CD4-positive, alpha-beta T cell (primary cell): ENCODE measurements at regions not wholly inside any gene's neighbourhood (a gene's known extent, or its start where the extent isn't known, plus 50 kb on each side); places are given as distances from the start of the nearest gene placed in this dataset.

ENCODE experiments used
- ATAC-seq: fragments of 200-7000 bp; cut with Tn5 transposase; one replicate; pipeline ENCODE4 v1.10.0; 2022; ENCODE audit warnings: mild to moderate bottlenecking; ENCODE audit not compliant: poor library complexity
- CTCF ChIA-PET: fragments of 350-600 bp; sonication (Branson Sonifier 250); formaldehyde crosslinking; loops from one replicate; lab custom pipeline; 2021; ENCODE audit warnings: antibody characterized with exemption, inconsistent platforms; lab: Charles Lee
- POLR2A ChIA-PET: fragments of 350-600 bp; sonication (Branson Sonifier 250); formaldehyde crosslinking; loops from one replicate; lab custom pipeline; 2021; ENCODE audit warnings: antibody characterized with exemption, inconsistent platforms; lab: Charles Lee
- DNase-seq, 14 experiments: peaks; one replicate each; pipeline ENCODE4 v3.0.0-alpha.2; 2013 to 2020; ENCODE audit warnings: mixed read lengths in 2 of 14
- H3K27ac ChIP-seq, 2 donors: one replicate each; pipeline versions ENCODE4 v1.5.1 to v1.7.0; 2013; ENCODE audit warnings: low read length in 2 of 2, low read depth in 1 of 2, mild to moderate bottlenecking in 1 of 2
- H3K27me3 ChIP-seq, 2 experiments: 1 replicate in 1 of 2; 2 replicates in 1 of 2; pipeline versions ENCODE4 v1.6.1 to v1.7.0; 2013; ENCODE audit warnings: low read length in 2 of 2, control low read depth in 1 of 2, mild to moderate bottlenecking in 1 of 2, moderate library complexity in 1 of 2; ENCODE audit not compliant: insufficient read depth in 2 of 2, control insufficient read depth in 1 of 2
- H3K36me3 ChIP-seq: one replicate; pipeline ENCODE4 v1.6.1; 2013; ENCODE audit warnings: low read length, control low read depth; ENCODE audit not compliant: insufficient read depth
- H3K4me1 ChIP-seq: one replicate; pipeline ENCODE4 v1.6.1; 2013; ENCODE audit warnings: low read length, control low read depth; ENCODE audit not compliant: insufficient read depth
- H3K4me3 ChIP-seq: one replicate; pipeline ENCODE4 v1.5.1; 2013; ENCODE audit warnings: mild to moderate bottlenecking, low read length, moderate library complexity
- H3K9me3 ChIP-seq, 2 experiments: 1 replicate in 1 of 2; 2 replicates in 1 of 2; pipeline versions ENCODE4 v1.6.1 to v1.7.0; 2013; ENCODE audit warnings: low read length in 2 of 2, mild to moderate bottlenecking in 2 of 2, control low read depth in 1 of 2, moderate library complexity in 1 of 2; ENCODE audit not compliant: control insufficient read depth in 1 of 2, insufficient read depth in 1 of 2
- H3K27ac Mint-ChIP-seq: one replicate; pipeline ENCODE4 v1.8.0; 2020; ENCODE audit warnings: mixed read lengths
- H3K27me3 Mint-ChIP-seq: one replicate; pipeline ENCODE4 v1.8.0; 2021; ENCODE audit warnings: mixed read lengths
- H3K36me3 Mint-ChIP-seq: one replicate; pipeline ENCODE4 v1.8.0; 2021; ENCODE audit warnings: low read depth, mixed read lengths
- H3K4me1 Mint-ChIP-seq: one replicate; pipeline ENCODE4 v1.8.0; 2021; ENCODE audit warnings: low read depth, mixed read lengths
- H3K4me3 Mint-ChIP-seq: one replicate; pipeline ENCODE4 v1.8.0; 2020; ENCODE audit warnings: mild to moderate bottlenecking, mixed read lengths
- H3K9me3 Mint-ChIP-seq: one replicate; pipeline ENCODE4 v1.8.0; 2020; ENCODE audit warnings: mixed read lengths
- intact Hi-C, 2 experiments: fragments of 100-400 bp; cut with DNase I in 1 of 2; cut with micrococcal nuclease in 1 of 2; formaldehyde crosslinking; loops; one replicate each; pipeline versions ENCODE4 v1.15.1 to v1.9.0; 2023 to 2025; cut with DNase I, micrococcal nuclease
- TF ChIP-seq, protein P1 (sequence below): fragments of 200-600 bp; IDR thresholded peaks from one replicate; pipeline ENCODE4 v1.8.0; 2022; ENCODE audit warnings: antibody characterized with exemption, mild to moderate bottlenecking

DNA sequence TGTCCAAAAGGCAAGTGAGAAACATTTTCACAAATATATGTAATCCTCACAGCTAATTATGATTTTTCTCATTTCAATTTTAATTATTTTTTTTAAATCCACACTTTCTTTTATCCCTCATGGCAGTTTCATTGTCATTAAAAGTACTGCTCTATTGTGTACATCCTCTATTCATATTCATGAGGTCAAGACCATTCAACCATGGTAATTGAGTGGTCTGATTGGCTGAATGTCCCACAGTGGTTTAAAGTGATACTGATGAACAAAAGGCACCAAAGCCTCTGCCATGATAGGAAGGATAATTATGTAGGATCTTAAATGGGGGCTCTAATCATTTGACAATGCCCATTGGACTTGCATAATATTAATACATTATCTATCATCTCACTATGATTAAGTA is 108.4 kb upstream of the EPHA4 start:
- Mint-ChIP-seq H3K4me3 (no peak overlapping the region), H3K27me3 (peaks cover 3% of the 10 kb centered on the region), H3K9me3 (no peaks in the 10 kb centered on the region), H3K4me1 (no peaks in the 10 kb centered on the region), H3K36me3 (no peaks in the 10 kb centered on the region), H3K27ac (no peak overlapping the region)
- Histone ChIP-seq H3K36me3 (no peaks in the 10 kb centered on the region), H3K27ac (no peak overlapping the region), H3K27me3 (no peaks in the 10 kb centered on the region), H3K4me3 (no peak overlapping the region), H3K9me3 (peaks cover 0 to 5% of the 10 kb centered on the region in 2 experiments), H3K4me1 (no peaks in the 10 kb centered on the region)
- POLR2A ChIA-PET: no interaction called here
- CTCF ChIA-PET: no interaction called here
- TF ChIP-seq, protein P1, sequence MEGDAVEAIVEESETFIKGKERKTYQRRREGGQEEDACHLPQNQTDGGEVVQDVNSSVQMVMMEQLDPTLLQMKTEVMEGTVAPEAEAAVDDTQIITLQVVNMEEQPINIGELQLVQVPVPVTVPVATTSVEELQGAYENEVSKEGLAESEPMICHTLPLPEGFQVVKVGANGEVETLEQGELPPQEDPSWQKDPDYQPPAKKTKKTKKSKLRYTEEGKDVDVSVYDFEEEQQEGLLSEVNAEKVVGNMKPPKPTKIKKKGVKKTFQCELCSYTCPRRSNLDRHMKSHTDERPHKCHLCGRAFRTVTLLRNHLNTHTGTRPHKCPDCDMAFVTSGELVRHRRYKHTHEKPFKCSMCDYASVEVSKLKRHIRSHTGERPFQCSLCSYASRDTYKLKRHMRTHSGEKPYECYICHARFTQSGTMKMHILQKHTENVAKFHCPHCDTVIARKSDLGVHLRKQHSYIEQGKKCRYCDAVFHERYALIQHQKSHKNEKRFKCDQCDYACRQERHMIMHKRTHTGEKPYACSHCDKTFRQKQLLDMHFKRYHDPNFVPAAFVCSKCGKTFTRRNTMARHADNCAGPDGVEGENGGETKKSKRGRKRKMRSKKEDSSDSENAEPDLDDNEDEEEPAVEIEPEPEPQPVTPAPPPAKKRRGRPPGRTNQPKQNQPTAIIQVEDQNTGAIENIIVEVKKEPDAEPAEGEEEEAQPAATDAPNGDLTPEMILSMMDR: no peak
- intact Hi-C loops: no loop called here
- ATAC-seq: no peak
- DNase-seq: no peak

DNA sequence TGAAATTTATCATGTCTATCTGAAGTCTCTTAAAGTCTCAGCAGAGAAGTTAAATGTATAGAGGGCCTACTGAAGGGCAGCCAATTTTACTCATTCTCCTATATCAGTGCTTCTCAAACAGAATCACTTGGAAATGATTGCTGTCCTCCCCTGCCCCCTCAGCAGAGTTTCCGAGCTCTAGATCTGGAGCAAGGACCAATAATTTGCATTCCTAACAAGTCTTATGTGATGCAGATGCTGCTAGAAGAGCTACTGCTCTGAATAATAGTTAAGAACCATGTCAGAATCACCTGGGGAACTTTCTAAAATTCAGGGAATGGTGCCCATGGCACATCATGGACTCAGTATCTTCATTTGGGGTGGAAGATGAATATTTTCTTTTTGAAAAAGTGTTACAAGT is 105.6 kb upstream of the EPHA4 start:
- CTCF ChIA-PET: no interaction called here
- H3K36me3 Mint-ChIP-seq: no peaks in the 10 kb centered on the region

DNA sequence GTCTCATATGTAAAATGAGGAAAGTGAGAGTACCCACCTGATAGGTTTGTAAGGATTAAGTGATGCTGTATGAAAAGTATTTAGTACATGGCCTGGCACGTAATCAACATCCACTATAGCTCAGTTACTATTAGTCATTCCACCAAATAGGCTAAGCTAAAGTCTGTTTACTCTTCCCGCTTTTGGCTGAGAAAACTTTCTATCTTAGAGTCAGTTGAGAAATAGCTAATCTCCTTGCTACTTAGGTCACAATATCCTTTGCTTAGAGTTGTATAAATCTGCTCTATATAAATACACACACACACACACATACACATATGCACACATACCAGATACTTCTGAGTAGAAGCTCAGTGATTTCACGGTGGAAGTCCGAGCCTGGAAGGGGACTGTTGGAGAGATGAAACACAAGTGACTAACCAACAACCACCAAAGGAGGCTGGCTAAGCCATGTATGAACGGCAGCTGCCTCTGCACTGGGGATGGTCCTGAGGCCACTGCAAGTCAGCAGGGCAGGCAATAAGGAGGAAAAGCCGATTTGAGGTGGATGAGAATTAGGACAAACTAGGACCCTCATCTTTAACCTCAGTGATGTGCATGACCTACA is 104.6 kb upstream of the EPHA4 start:
- ATAC-seq (no peak), DNase-seq (no peak)
- Histone ChIP-seq H3K27ac (no peak overlapping the region), H3K4me3 (no peak overlapping the region), H3K9me3 (peaks cover 0 to 5% of the 10 kb centered on the region in 2 experiments), H3K4me1 (no peaks in the 10 kb centered on the region), H3K27me3 (no peaks in the 10 kb centered on the region), H3K36me3 (no peaks in the 10 kb centered on the region)
- Mint-ChIP-seq H3K36me3 (no peaks in the 10 kb centered on the region), H3K4me1 (no peaks in the 10 kb centered on the region), H3K27ac (no peak overlapping the region), H3K9me3 (no peaks in the 10 kb centered on the region), H3K4me3 (no peak overlapping the region), H3K27me3 (no peaks in the 10 kb centered on the region)
- POLR2A ChIA-PET: no interaction called here
- intact Hi-C loops: no loop called here
- TF ChIP-seq, protein P1: no peak
- CTCF ChIA-PET: no interaction called here

More for the DNA sequence above, 105.6 kb upstream of the EPHA4 start:
- Histone ChIP-seq H3K9me3 (peaks cover 0 to 5% of the 10 kb centered on the region in 2 experiments), H3K4me3 (no peak overlapping the region), H3K27ac (no peak overlapping the region), H3K4me1 (no peaks in the 10 kb centered on the region), H3K27me3 (no peaks in the 10 kb centered on the region), H3K36me3 (no peaks in the 10 kb centered on the region)
- no peak overlapping the region for H3K4me3 Mint-ChIP-seq
- no peaks in the 10 kb centered on the region for H3K9me3 Mint-ChIP-seq
- POLR2A ChIA-PET: no interaction called here
- TF ChIP-seq, protein P1: no peak
- H3K4me1 Mint-ChIP-seq: no peaks in the 10 kb centered on the region
- no peak overlapping the region for H3K27ac Mint-ChIP-seq
- no peak for ATAC-seq
- DNase-seq: no peak
- H3K27me3 Mint-ChIP-seq: peaks cover 3% of the 10 kb centered on the region
- intact Hi-C loops: no loop called here
